IMR-90 (cell line): ENCODE measurements at regions not wholly inside any gene's neighbourhood (a gene's known extent, or its start where the extent isn't known, plus 50 kb on each side); places are given as distances from the start of the nearest gene placed in this dataset.

Source experiments
- ATAC-seq: fragments of 200-7000 bp; cut with Tn5 transposase; 2 replicates; pipeline ENCODE4 v1.9.1; 2020; ENCODE audit warnings: low read depth, mild to moderate bottlenecking, moderate library complexity
- BruUV-seq: library from RNA; stranded (reverse); fragments of 400-500 nt; replicated peaks from 2 replicates; lab custom pipeline; 2021; lab: Mats Ljungman, UMichigan
- CTCF ChIA-PET: fragments of 300-600 bp; formaldehyde crosslinking; extraction: SDS; loops from one replicate; lab custom pipeline; 2021; ENCODE audit warnings: antibody characterized with exemption; lab: Yijun Ruan, JAX
- POLR2A ChIA-PET: fragments of 300-600 bp; sonication (Branson Sonifier 250); formaldehyde crosslinking; loops from one replicate; lab custom pipeline; 2022; ENCODE audit warnings: antibody characterized with exemption; ENCODE audit not compliant: unreplicated experiment; lab: Charles Lee
- DNase-seq: peaks from one replicate; pipeline ENCODE4 v3.0.0; 2013
- H2AFZ ChIP-seq: replicated peaks from 2 replicates; pipeline ENCODE3; 2013; ENCODE audit warnings: low read length, mild to moderate bottlenecking; ENCODE audit not compliant: poor library complexity
- H2AK5ac ChIP-seq: 2 replicates; pipeline ENCODE4 v1.6.1; 2013; ENCODE audit warnings: low read depth, low read length, inconsistent platforms
- H2AK9ac ChIP-seq: replicated peaks from 2 replicates; pipeline ENCODE3; 2013; ENCODE audit warnings: mild to moderate bottlenecking, low read depth, low read length, moderate library complexity; ENCODE audit not compliant: poor library complexity
- H2BK120ac ChIP-seq: 2 replicates; pipeline ENCODE4 v1.6.1; 2013; ENCODE audit warnings: low read depth, low read length, inconsistent platforms
- H2BK15ac ChIP-seq: 3 replicates; pipeline ENCODE4 v1.6.1; 2013; ENCODE audit warnings: low read depth, low read length, inconsistent platforms
- H2BK20ac ChIP-seq: 2 replicates; pipeline ENCODE4 v1.6.1; 2013; ENCODE audit warnings: low read depth, mild to moderate bottlenecking, inconsistent platforms, low read length, moderate library complexity
- H2BK5ac ChIP-seq: 2 replicates; pipeline ENCODE4 v1.6.1; 2013; ENCODE audit warnings: mild to moderate bottlenecking, low read depth, low read length, inconsistent platforms; ENCODE audit not compliant: poor library complexity, severe bottlenecking
- H3K14ac ChIP-seq: replicated peaks from 2 replicates; pipeline ENCODE4 v1.6.1; 2013; ENCODE audit warnings: low read depth, low read length, inconsistent platforms
- H3K18ac ChIP-seq: 2 replicates; pipeline ENCODE4 v1.6.1; 2013; ENCODE audit warnings: low read depth, low read length, control low read depth
- H3K23ac ChIP-seq: 2 replicates; pipeline ENCODE4 v1.6.1; 2013; ENCODE audit warnings: low read depth, low read length, inconsistent platforms
- H3K27ac ChIP-seq: 2 replicates; pipeline ENCODE4 v1.5.1; 2013; ENCODE audit warnings: mild to moderate bottlenecking, control low read depth, low read length; ENCODE audit not compliant: insufficient read depth
- H3K27me3 ChIP-seq: 2 replicates; pipeline ENCODE4 v1.6.1; 2013; ENCODE audit warnings: low read length; ENCODE audit not compliant: control insufficient read depth, insufficient read depth
- H3K36me3 ChIP-seq: 2 replicates; pipeline ENCODE4 v1.6.1; 2013; ENCODE audit warnings: low read length, mixed read lengths; ENCODE audit not compliant: control insufficient read depth, insufficient read depth
- H3K4ac ChIP-seq: 2 replicates; pipeline ENCODE4 v1.6.1; 2013; ENCODE audit warnings: low read depth, low read length, inconsistent platforms
- H3K4me1 ChIP-seq: 2 replicates; pipeline ENCODE4 v1.6.1; 2013; ENCODE audit warnings: low read length, mixed read lengths; ENCODE audit not compliant: control insufficient read depth, insufficient read depth
- H3K4me2 ChIP-seq: 2 replicates; pipeline ENCODE4 v1.6.1; 2013; ENCODE audit warnings: low read depth, mild to moderate bottlenecking, control low read depth, low read length, moderate library complexity
- H3K4me3 ChIP-seq: 2 replicates; pipeline ENCODE4 v1.5.1; 2013; ENCODE audit warnings: low read depth, mild to moderate bottlenecking, control low read depth, low read length, moderate library complexity; ENCODE audit not compliant: insufficient read depth
- H3K56ac ChIP-seq: 2 replicates; pipeline ENCODE4 v1.6.1; 2013; ENCODE audit warnings: low read length, inconsistent platforms; ENCODE audit not compliant: insufficient read depth; ENCODE audit errors: extremely low read depth
- H3K79me1 ChIP-seq, 2 experiments: 2 replicates each; pipeline ENCODE4 v1.6.1; 2013; ENCODE audit warnings: low read length in 2 of 2, inconsistent platforms in 1 of 2, low read depth in 1 of 2
- H3K9ac ChIP-seq: 2 replicates; pipeline ENCODE4 v1.6.1; 2013; ENCODE audit warnings: low read depth, low read length, control low read depth
- H3K9me1 ChIP-seq: 2 replicates; pipeline ENCODE4 v1.6.1; 2013; ENCODE audit warnings: low read length, inconsistent platforms; ENCODE audit not compliant: insufficient read depth
- H3K9me3 ChIP-seq: 2 replicates; pipeline ENCODE4 v1.6.1; 2013; ENCODE audit warnings: low read length; ENCODE audit not compliant: control insufficient read depth, insufficient read depth
- H4K20me1 ChIP-seq: 2 replicates; pipeline ENCODE4 v1.6.1; 2013; ENCODE audit warnings: low read length, inconsistent platforms; ENCODE audit not compliant: insufficient read depth
- H4K5ac ChIP-seq: 2 replicates; pipeline ENCODE4 v1.6.1; 2013; ENCODE audit warnings: mild to moderate bottlenecking, low read depth, low read length, control low read depth
- H4K8ac ChIP-seq, 2 experiments: 2 replicates each; pipeline ENCODE4 v1.6.1; 2013; ENCODE audit warnings: low read depth in 2 of 2, low read length in 2 of 2, control low read depth in 1 of 2, inconsistent platforms in 1 of 2
- H4K91ac ChIP-seq: 2 replicates; pipeline ENCODE4 v1.6.1; 2013; ENCODE audit warnings: low read depth, low read length, inconsistent platforms; ENCODE audit not compliant: insufficient read depth
- BHLHE40 ChIP-seq: fragments of 150-350 bp; IDR thresholded peaks from 2 replicates; pipeline ENCODE4 v1.6.1; 2016; ENCODE audit warnings: mild to moderate bottlenecking, low read depth, low read length
- CEBPB ChIP-seq: IDR thresholded peaks from 2 replicates; pipeline ENCODE4 v1.6.1; 2012; ENCODE audit warnings: low read depth, low read length, improper control_type of control experiment
- CHD1 ChIP-seq: IDR thresholded peaks from 2 replicates; pipeline ENCODE4 v1.6.1; 2012; ENCODE audit warnings: low read depth, low read length, improper control_type of control experiment
- FOS ChIP-seq: fragments of 150-350 bp; IDR thresholded peaks from 2 replicates; pipeline ENCODE4 v1.6.1; 2016; ENCODE audit warnings: low read depth, low read length
- MAFK ChIP-seq: IDR thresholded peaks from 2 replicates; pipeline ENCODE4 v1.6.1; 2012; ENCODE audit warnings: low read depth, low read length, improper control_type of control experiment
- NFE2L2 ChIP-seq: fragments of 150-350 bp; IDR thresholded peaks from 2 replicates; pipeline ENCODE4 v1.6.1; 2016; ENCODE audit warnings: low read depth, mild to moderate bottlenecking, low read length
- RAD21 ChIP-seq: IDR thresholded peaks from 2 replicates; pipeline ENCODE4 v1.6.1; 2012; ENCODE audit warnings: low read length, improper control_type of control experiment
- RFX5 ChIP-seq: IDR thresholded peaks from 2 replicates; pipeline ENCODE4 v1.8.0; 2012; ENCODE audit warnings: low read depth, mild to moderate bottlenecking, low read length, moderate library complexity
- SMC3 ChIP-seq: fragments of 150-350 bp; IDR thresholded peaks from 2 replicates; pipeline ENCODE4 v1.6.1; 2016; ENCODE audit warnings: low read depth, mild to moderate bottlenecking, antibody characterized with exemption, low read length, moderate library complexity
- WGBS, 2 experiments: methylation state at CpG; one replicate each; pipeline versions ENCODE4 v1.1.5 to v1.1.7; 2013; ENCODE audit warnings: missing lambda C conversion rate in 2 of 2; ENCODE audit not compliant: insufficient read length in 1 of 2; ENCODE audit errors: extremely low coverage in 2 of 2; 5-methylcytosine and 5-hydroxymethylcytosine counted together
- dilution Hi-C: fragments of 300-500 bp; cut with HindIII; formaldehyde crosslinking; loops from one replicate; pipeline ENCODE4 v1.14.3; 2018; ENCODE audit warnings: low sequenced_read_pairs; ENCODE audit not compliant: unreplicated experiment
- in situ Hi-C: fragments of 300-500 bp; cut with MboI; formaldehyde crosslinking; loops from 3 replicates; pipeline ENCODE4 v1.14.3; 2019; ENCODE audit warnings: low sequenced_read_pairs, inconsistent platforms, mixed read lengths
- intact Hi-C: fragments of 100-400 bp; cut with micrococcal nuclease; formaldehyde crosslinking; loops from 2 replicates; pipeline ENCODE4 v1.10.0; 2022
- TF ChIP-seq, protein P1 (sequence below): fragments of 150-350 bp; IDR thresholded peaks from 2 replicates; pipeline ENCODE4 v1.6.1; 2017; ENCODE audit warnings: mild to moderate bottlenecking, antibody characterized with exemption, low read length, low read depth
- TF ChIP-seq, protein P2 (sequence below): fragments of 150-350 bp; IDR thresholded peaks from 2 replicates; pipeline ENCODE4 v1.6.1; 2016; ENCODE audit warnings: low read depth, mild to moderate bottlenecking, low read length, moderate library complexity, borderline replicate concordance
- TF ChIP-seq, protein P3 (sequence below): conservative IDR thresholded peaks from 2 replicates; pipeline ENCODE4 v1.5.1; 2012; ENCODE audit warnings: mild to moderate bottlenecking, low read depth, low read length, improper control_type of control experiment

DNA sequence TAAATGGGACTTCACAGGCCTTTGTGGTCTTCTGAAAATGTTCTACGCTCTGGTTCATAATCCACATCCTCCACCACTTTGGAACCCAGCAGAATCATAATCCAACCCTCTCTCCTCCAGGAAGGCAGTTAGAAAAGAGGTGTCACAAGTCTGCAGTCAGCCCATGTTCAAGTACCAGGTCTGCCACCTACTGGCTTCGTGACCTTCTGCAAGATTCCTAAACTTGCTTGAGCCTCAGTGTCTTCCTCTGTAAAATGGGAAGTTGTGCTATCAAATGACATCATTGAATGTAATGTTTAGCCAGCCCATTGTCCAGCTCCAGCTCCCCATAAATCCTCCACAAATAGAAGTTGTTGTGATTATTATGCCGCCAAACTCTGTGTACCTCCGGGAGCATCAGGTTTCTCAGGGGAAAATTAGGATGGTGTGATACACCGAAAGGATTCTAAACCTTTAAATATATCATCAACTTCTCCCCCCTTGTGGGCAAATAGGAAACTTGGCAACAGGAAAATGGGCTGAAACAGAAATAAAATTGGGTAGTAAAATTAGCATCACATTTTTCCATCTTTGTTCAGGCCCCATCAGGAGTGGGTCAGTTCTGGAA is 109.7 kb downstream of the NUFIP1 start:
- H3K79me1 ChIP-seq = no peaks in the 10 kb centered on the region
- peaks cover 2% of the 10 kb centered on the region; the same call in 1 of the 2 replicates for H4K20me1 ChIP-seq
- DNase-seq = peak; percentile 64
- H3K18ac ChIP-seq = no peak overlapping the region
- POLR2A ChIA-PET = no interaction called here
- CTCF ChIA-PET = no interaction called here
- H3K36me3 ChIP-seq = no peaks in the 10 kb centered on the region
- H3K4me1 ChIP-seq = peaks cover 5% of the 10 kb centered on the region
- H4K8ac ChIP-seq = no peak overlapping the region
- no peak overlapping the region for H2AK9ac ChIP-seq
- no peak overlapping the region for H3K4me2 ChIP-seq
- no TSS peak for BruUV-seq
- H3K9me3 ChIP-seq = peaks cover 4% of the 10 kb centered on the region
- no peak overlapping the region for H3K9ac ChIP-seq
- no peak overlapping the region for H2BK5ac ChIP-seq
- no peak overlapping the region for H3K14ac ChIP-seq
- dilution Hi-C loops (no loop called here), intact Hi-C loops (loop anchor here (1.0 to 10.0 kb wide), 2 partner anchors 165 to 396 kb away; no protein-coding TSS in a partner anchor), in situ Hi-C loops (no loop called here)
- H3K23ac ChIP-seq = no peak overlapping the region
- 80% methylated on average over 1 of the region's 5 CpGs; no CpG with 5 or more reads in 1 of the 2 experiments for WGBS, 2 experiments
- H2BK15ac ChIP-seq = no peak overlapping the region
- H3K4me3 ChIP-seq = no peak overlapping the region
- no peaks in the 10 kb centered on the region for H3K27me3 ChIP-seq
- H4K5ac ChIP-seq = no peak overlapping the region
- 0 out of 2 replicates have a peak overlapping the region, but pooled peaks have one; percentile 14 for H3K4ac ChIP-seq
- H2AK5ac ChIP-seq = no peak overlapping the region; the same call in 1 of the 2 replicates
- peaks cover 2% of the 10 kb centered on the region for H3K9me1 ChIP-seq
- H2AFZ ChIP-seq = no peak overlapping the region
- no peak overlapping the region for H4K91ac ChIP-seq
- no peak overlapping the region for H3K27ac ChIP-seq
- H2BK120ac ChIP-seq = no peak overlapping the region
- no peak for TF ChIP-seq CHD1
- TF ChIP-seq CEBPB = no peak
- TF ChIP-seq BHLHE40 = no peak
- TF ChIP-seq, protein P1, sequence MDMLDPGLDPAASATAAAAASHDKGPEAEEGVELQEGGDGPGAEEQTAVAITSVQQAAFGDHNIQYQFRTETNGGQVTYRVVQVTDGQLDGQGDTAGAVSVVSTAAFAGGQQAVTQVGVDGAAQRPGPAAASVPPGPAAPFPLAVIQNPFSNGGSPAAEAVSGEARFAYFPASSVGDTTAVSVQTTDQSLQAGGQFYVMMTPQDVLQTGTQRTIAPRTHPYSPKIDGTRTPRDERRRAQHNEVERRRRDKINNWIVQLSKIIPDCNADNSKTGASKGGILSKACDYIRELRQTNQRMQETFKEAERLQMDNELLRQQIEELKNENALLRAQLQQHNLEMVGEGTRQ = no peak
- TF ChIP-seq FOS = no peak
- TF ChIP-seq, protein P2, sequence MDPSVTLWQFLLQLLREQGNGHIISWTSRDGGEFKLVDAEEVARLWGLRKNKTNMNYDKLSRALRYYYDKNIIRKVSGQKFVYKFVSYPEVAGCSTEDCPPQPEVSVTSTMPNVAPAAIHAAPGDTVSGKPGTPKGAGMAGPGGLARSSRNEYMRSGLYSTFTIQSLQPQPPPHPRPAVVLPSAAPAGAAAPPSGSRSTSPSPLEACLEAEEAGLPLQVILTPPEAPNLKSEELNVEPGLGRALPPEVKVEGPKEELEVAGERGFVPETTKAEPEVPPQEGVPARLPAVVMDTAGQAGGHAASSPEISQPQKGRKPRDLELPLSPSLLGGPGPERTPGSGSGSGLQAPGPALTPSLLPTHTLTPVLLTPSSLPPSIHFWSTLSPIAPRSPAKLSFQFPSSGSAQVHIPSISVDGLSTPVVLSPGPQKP = no peak
- no peak for TF ChIP-seq MAFK
- no peak for TF ChIP-seq RFX5
- TF ChIP-seq NFE2L2 = no peak
- TF ChIP-seq, protein P3, sequence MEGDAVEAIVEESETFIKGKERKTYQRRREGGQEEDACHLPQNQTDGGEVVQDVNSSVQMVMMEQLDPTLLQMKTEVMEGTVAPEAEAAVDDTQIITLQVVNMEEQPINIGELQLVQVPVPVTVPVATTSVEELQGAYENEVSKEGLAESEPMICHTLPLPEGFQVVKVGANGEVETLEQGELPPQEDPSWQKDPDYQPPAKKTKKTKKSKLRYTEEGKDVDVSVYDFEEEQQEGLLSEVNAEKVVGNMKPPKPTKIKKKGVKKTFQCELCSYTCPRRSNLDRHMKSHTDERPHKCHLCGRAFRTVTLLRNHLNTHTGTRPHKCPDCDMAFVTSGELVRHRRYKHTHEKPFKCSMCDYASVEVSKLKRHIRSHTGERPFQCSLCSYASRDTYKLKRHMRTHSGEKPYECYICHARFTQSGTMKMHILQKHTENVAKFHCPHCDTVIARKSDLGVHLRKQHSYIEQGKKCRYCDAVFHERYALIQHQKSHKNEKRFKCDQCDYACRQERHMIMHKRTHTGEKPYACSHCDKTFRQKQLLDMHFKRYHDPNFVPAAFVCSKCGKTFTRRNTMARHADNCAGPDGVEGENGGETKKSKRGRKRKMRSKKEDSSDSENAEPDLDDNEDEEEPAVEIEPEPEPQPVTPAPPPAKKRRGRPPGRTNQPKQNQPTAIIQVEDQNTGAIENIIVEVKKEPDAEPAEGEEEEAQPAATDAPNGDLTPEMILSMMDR = peak; percentile 53
- TF ChIP-seq RAD21 = peak; percentile 68
- TF ChIP-seq SMC3 = peak; percentile 57
- peak; percentile 40; the same call in 1 of the 2 replicates for ATAC-seq
- no peak overlapping the region for H3K56ac ChIP-seq
- peak overlapping the region; percentile 10; the same call in 1 of the 2 replicates for H2BK20ac ChIP-seq
